ENCODE measurements at regions not wholly inside any gene's neighbourhood (a gene's known extent, or its start where the extent isn't known, plus 50 kb on each side); places are given as distances from the start of the nearest gene placed in this dataset.

- TF ChIP-seq, protein P1, sequence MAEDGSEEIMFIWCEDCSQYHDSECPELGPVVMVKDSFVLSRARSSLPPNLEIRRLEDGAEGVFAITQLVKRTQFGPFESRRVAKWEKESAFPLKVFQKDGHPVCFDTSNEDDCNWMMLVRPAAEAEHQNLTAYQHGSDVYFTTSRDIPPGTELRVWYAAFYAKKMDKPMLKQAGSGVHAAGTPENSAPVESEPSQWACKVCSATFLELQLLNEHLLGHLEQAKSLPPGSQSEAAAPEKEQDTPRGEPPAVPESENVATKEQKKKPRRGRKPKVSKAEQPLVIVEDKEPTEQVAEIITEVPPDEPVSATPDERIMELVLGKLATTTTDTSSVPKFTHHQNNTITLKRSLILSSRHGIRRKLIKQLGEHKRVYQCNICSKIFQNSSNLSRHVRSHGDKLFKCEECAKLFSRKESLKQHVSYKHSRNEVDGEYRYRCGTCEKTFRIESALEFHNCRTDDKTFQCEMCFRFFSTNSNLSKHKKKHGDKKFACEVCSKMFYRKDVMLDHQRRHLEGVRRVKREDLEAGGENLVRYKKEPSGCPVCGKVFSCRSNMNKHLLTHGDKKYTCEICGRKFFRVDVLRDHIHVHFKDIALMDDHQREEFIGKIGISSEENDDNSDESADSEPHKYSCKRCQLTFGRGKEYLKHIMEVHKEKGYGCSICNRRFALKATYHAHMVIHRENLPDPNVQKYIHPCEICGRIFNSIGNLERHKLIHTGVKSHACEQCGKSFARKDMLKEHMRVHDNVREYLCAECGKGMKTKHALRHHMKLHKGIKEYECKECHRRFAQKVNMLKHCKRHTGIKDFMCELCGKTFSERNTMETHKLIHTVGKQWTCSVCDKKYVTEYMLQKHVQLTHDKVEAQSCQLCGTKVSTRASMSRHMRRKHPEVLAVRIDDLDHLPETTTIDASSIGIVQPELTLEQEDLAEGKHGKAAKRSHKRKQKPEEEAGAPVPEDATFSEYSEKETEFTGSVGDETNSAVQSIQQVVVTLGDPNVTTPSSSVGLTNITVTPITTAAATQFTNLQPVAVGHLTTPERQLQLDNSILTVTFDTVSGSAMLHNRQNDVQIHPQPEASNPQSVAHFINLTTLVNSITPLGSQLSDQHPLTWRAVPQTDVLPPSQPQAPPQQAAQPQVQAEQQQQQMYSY (CRISPR knock-in tag; IDR thresholded peaks at IDR 0.05): no peak
- TF ChIP-seq USF2 (CRISPR knock-in tag; IDR thresholded peaks at IDR 0.05): no peak
Observed at GRCh38 chr11:112391086-112391485, 130.4 kb upstream of the PLET1 start (continued).

DNA sequence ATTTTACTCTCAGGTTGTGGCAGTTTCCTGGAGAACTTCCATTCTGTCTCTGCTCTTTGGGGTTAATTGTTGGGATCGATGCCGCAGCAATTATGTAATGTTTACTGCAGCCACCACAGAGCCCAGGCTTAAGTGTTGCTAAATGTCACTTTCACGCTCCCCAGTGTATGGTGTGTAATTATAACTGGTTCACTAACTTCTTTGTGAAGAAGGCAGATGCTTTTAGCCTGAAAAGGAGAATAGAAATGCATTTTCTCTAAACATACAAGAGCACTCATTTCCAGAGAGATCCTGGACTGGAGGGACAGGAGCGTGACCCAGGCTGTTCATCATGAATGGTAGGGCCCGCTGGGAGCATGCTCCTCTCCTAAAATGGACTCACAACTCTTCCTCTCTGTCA is 132.2 kb upstream of the PLET1 start:
- Mint-ChIP-seq H3K9me3 (peaks cover 20% of the 10 kb centered on the region), H3K36me3 (peaks cover 14% of the 10 kb centered on the region), H3K4me3 (no peak overlapping the region), H3K4me1 (no peaks in the 10 kb centered on the region), H3K27ac (no peak overlapping the region), H3K27me3 (ENCODE audit: low read depth) (no peaks in the 10 kb centered on the region; the same call in 1 of the 2 replicates)
- CTCF ChIA-PET: no interaction called here
- no peak for TF ChIP-seq TP53 (CRISPR knock-in tag; IDR thresholded peaks at IDR 0.05)
- no peak for TF ChIP-seq PREB (CRISPR knock-in tag; IDR thresholded peaks at IDR 0.05; ENCODE audit: borderline replicate concordance)
- no peak for TF ChIP-seq CBFB (CRISPR knock-in tag; IDR thresholded peaks at IDR 0.05; ENCODE audit: low read depth)
- TF ChIP-seq, protein P2, sequence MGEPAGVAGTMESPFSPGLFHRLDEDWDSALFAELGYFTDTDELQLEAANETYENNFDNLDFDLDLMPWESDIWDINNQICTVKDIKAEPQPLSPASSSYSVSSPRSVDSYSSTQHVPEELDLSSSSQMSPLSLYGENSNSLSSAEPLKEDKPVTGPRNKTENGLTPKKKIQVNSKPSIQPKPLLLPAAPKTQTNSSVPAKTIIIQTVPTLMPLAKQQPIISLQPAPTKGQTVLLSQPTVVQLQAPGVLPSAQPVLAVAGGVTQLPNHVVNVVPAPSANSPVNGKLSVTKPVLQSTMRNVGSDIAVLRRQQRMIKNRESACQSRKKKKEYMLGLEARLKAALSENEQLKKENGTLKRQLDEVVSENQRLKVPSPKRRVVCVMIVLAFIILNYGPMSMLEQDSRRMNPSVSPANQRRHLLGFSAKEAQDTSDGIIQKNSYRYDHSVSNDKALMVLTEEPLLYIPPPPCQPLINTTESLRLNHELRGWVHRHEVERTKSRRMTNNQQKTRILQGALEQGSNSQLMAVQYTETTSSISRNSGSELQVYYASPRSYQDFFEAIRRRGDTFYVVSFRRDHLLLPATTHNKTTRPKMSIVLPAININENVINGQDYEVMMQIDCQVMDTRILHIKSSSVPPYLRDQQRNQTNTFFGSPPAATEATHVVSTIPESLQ (CRISPR knock-in tag; IDR thresholded peaks at IDR 0.05): no peak
- no peak for TF ChIP-seq EMX1 (CRISPR knock-in tag; IDR thresholded peaks at IDR 0.05)
- TF ChIP-seq, protein P3, sequence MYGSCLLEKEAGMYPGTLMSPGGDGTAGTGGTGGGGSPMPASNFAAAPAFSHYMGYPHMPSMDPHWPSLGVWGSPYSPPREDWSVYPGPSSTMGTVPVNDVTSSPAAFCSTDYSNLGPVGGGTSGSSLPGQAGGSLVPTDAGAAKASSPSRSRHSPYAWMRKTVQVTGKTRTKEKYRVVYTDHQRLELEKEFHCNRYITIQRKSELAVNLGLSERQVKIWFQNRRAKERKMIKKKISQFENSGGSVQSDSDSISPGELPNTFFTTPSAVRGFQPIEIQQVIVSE (CRISPR knock-in tag; IDR thresholded peaks at IDR 0.05; ENCODE audit: borderline replicate concordance): no peak
- TF ChIP-seq ZNF263 (CRISPR knock-in tag; IDR thresholded peaks at IDR 0.05; ENCODE audit: low read depth): no peak
- no peak for TF ChIP-seq AFF4 (CRISPR knock-in tag; IDR thresholded peaks at IDR 0.05; ENCODE audit: borderline replicate concordance)
- no peak for TF ChIP-seq HMGXB4 (CRISPR knock-in tag; IDR thresholded peaks at IDR 0.05)
- TF ChIP-seq ZNF232 (CRISPR knock-in tag; IDR thresholded peaks at IDR 0.05): no peak
- no peak for TF ChIP-seq FOXK1 (CRISPR knock-in tag; IDR thresholded peaks at IDR 0.05)
- TF ChIP-seq TCF7 (CRISPR knock-in tag; IDR thresholded peaks at IDR 0.05; ENCODE audit: low read depth): no peak
- TF ChIP-seq RELA (CRISPR knock-in tag; IDR thresholded peaks at IDR 0.05; ENCODE audit: borderline replicate concordance): no peak
- TF ChIP-seq NR2C2 (CRISPR knock-in tag; IDR thresholded peaks at IDR 0.05): no peak
- POLR2A ChIA-PET: no interaction called here
- no peak for ATAC-seq
- DNase-seq (ENCODE audit: low spot score): no peak

Measured in WTC11 (cell line).